NOMO-1 (cell line): ENCODE measurements at regions not wholly inside any gene's neighbourhood (a gene's known extent, or its start where the extent isn't known, plus 50 kb on each side); places are given as distances from the start of the nearest gene placed in this dataset.

Experiments
- DNase-seq, 2 experiments: peaks; one replicate each; lab custom pipeline; 2025; ENCODE audit not compliant: unreplicated experiment in 2 of 2; lab: John Stamatoyannopoulos, UW

GRCh38 chr9:16128003-16128402 lies 575.2 kb downstream of the CCDC171 start:
- no peak for DNase-seq

DNA sequence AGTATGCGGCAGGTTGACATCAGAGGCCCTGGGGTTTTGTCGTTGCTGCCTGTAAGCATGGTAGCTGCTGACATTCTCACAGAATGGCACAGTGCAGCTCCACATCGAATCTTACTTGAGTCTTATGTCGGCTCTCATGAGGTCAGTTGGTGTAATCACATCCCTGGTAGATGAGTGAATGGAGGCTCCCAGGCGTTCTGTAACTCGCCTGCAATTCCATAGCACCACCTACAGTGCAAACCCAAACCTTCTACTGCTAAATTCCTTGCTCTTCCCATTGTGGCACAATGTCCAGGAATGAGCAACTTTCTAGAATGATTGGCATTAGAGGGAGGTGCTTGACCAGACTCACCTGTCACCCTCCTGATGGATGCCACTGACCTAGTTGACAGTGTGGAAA lies 578.4 kb downstream of the CCDC171 start:
- DNase-seq = no peak

DNA sequence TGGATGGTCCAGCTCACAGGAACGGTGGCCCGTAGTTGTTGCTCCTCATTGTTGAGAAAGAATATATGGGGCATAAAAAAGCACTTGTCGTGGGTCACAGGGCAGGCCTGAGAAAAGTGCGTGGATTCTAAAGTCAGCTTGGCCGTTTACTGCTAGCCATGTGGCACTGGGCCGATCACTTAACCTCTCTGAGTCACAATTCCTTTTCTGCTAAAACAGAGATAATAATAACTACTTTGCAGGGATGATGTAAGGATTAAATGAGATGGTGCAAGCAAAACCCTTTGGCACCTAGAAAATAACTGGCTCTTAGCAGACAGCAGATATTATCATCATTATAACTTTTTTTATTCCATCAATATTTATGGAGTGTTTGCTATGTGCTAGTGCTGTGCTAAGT lies 579.7 kb downstream of the CCDC171 start:
- DNase-seq = no peak

- DNase-seq = no peak
These were observed 580.2 kb downstream of the CCDC171 start for GRCh38 chr9:16133032-16133431.

GRCh38 chr9:16133556-16134227 lies 580.8 kb downstream of the CCDC171 start:
- no peak for DNase-seq

DNA sequence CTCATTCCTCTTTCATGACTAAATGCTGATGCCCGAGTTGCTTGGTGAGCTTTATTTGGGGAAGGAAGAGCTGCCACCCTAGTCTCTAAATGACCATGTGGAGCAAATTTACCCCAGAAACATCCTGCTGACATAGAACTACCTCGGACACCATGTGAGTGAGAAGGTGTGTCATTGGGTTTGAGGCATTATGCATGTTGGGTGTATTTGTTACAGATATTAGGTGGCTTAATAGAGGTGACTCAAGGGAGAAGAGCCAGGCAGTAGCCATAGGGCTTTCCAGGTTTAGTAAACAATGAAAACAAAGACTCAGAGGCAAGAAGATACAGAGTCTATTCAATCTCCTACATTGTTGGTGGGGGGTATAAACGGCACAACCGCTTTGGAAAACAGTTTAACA lies 581.5 kb downstream of the CCDC171 start:
- no peak for DNase-seq

- DNase-seq = no peak
These were observed 583.1 kb downstream of the CCDC171 start for GRCh38 chr9:16135968-16136367.

DNA sequence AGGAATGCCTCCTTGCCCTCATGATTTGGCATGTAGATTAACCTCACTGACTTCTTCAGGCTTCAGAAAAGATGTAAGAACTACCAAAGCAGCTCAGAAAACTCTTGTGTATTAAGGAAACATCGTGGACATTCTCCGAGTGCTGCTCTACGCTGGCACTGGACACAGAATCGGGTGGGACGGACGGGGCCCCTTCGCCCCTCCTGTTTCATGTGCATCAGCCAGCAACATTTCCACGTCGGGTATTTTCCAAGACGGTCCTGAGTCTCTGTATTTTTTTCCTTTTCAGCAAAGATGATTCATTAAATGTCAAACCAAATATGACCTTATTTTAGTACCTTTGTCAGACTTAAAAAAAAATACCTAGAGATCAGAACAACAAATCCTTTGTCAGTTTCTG lies 583.6 kb downstream of the CCDC171 start:
- no peak for DNase-seq

DNA sequence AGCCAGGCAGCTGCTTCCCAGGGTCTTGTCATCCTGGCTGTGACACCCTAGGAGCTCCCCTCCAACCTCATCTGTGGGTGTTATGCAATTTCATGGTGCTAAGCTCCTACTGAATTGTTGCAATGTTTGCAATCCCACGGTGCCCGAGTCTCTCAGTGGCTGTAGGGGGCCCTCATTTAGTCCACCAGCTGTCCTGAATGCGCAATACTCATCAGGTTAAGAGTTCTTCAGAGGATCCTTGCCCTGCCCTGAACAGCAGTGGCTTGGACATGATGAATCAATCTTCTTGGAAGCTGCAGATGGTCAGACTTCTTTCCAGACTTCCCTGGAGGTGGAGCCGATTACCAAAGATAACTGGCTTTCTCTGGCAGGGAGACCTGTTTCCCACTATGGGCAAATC lies 584.1 kb downstream of the CCDC171 start:
- no peak for DNase-seq

- DNase-seq = no peak
These were observed 586.0 kb downstream of the CCDC171 start for GRCh38 chr9:16138561-16139491.

DNA sequence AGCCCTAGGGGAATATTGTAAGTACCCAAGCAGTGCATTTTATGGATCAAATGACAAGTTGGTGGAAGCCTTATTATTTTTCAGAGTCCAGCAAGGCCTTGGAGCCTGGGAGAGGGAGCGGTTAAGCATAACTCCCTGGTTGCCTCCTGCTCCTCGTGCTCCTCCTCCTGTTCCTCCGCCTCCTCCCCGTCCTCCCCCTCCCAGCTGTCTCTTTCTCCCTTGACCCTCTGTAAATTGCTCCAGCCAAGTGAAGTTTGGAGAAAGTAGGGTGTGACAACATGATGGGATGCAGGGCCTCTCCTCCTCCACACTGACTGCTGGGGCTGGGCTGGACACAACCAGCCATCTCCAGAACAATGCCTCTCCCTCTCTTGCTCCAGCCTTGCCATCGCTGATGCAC lies 586.9 kb downstream of the CCDC171 start:
- DNase-seq = no peak

DNA sequence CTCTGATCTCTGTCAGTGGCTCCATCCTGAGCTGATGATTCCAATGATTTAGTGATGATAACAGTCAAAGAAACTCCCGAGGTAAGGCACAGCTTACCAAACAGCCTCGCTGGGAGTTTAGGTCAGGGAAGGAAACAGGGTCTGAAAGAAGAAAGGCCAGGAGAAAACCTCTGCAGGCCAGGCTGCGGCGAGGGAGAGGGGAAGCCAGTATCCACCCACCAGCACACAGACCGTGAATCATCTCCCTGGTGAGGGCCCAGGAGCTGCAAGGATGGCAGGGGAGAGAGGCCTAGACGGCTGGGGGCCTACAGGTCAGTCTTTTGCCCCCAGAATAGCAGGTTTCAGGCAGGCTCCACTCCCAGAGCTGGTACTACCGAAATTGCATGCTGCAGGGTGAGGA lies 590.5 kb downstream of the CCDC171 start:
- DNase-seq = no peak

- no peak for DNase-seq
These were observed 591.4 kb downstream of the CCDC171 start for GRCh38 chr9:16143947-16144890.

GRCh38 chr9:16145196-16145950 lies 592.5 kb downstream of the CCDC171 start:
- DNase-seq = no peak

- no peak for DNase-seq
These were observed 594.9 kb downstream of the CCDC171 start for GRCh38 chr9:16147726-16148125.

- DNase-seq = no peak
These were observed 597.7 kb downstream of the CCDC171 start for GRCh38 chr9:16150501-16150900.

GRCh38 chr9:16150938-16151650 lies 598.3 kb downstream of the CCDC171 start:
- DNase-seq = no peak

GRCh38 chr9:16152276-16153101 lies 599.6 kb downstream of the CCDC171 start:
- DNase-seq = no peak

DNA sequence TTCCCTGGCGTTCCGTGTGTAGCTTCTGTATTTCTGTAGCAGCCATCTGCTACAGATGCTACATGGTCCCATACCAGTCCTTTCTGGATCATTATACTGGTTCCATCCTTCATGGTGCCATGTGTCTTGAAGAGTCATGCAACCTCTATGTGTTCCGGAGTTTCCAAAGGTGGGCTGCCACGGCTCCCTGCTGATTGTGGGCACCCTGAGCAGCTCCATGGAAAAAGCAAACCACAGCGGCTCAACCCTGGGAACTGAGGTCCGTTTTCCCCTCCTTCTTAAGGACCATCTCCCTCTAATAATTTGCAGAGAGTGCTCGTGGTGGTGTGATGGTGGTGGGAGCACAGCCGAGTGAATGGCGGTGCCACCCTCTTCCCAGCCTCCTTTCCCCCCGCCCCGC lies 600.4 kb downstream of the CCDC171 start:
- DNase-seq = no peak
